Retina (tissue), 1 donor: ENCODE measurements at regions not wholly inside any gene's neighbourhood (a gene's known extent, or its start where the extent isn't known, plus 50 kb on each side); places are given as distances from the start of the nearest gene placed in this dataset.
"Not testable (repeated sequence)": the region's sequence is repeated elsewhere in the genome, so short reads cannot be mapped to it uniquely, and the experiment has no call there.

Source experiments
- DNase-seq: peaks from one replicate; pipeline ENCODE4 v3.0.0-alpha.2; 2016

DNA sequence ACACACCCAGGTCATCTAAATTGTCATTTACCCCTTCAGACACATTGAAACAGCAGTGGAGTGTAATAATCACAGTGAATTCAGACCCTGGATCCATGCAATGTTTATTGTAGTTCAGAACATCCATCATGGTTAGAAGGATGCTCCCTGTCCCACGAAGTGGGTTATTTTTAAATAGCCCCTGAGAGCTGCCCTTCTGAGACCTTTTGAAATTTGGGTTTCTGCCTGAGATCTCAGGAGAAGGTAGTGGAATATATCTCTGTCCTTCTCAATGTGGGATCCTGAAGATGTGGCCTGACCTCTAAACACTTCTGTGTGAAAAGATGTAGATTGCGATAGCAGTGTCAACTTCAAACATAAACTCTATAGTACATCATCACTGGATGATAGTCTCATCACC, 1080.6 kb downstream of the TMEM121 start:
- DNase-seq = no peak

DNA sequence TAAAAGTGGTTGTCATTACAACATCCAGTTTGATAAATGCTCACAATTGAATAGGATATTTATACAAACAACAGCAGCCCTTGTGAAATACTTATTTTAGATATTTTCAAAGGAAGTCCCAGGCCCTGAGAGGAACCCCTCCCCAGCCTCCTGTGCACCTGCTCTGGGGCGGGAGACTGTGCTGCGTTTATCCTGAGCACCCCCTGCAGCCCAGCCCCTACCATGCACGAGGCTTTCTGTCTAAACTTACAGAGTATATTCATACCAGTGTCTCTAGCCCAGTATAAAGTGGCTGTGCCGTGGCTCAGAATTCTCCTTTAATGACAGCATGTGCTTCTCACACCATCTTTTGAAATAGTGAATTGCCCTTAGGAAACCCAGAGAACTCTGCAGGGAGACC, 1084.3 kb downstream of the TMEM121 start:
- DNase-seq = no peak

DNA sequence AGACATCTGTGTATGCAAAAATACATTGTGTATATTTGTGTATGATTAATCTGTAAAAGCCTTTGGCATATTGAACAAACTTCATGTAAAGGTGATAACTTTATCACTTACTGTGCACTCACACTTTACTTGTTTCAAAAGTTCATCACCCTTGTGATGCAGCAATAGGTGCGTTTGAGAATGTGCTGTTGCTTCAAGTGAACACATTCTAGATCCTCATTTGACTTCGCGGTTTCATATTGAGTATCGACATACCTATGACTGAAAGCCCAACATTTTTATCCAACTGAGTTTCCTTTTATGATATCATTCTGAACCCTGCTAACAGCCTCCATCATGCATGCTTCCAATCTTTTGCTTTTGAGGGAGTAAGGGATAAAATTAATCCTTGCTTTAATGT, 1086.9 kb downstream of the TMEM121 start:
- DNase-seq = no peak

DNA sequence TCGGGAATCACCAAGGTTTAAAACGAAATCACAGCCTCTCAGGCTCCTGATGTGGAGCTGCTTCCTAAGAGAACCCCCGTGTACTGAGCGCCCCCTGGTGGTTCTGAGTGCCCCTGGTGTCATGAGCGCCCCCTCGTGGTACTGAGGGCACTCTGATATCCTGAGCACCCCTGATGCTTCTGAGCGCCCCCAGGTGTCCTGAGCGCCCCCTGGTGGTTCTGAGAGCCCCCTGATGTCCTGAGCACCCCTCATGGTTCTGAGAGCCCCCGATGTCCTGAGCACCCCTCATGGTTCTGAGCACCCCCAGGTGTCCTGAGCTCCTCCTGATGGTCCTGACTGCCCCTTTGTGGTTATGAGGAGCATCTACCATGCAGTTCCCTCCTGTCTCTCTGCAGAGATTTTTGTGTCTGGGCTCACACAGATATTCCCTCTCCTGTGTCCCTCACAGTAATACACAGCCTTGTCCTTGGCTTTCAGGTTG, 1092.1 kb downstream of the TMEM121 start:
- not testable (repeated sequence) for DNase-seq

DNA sequence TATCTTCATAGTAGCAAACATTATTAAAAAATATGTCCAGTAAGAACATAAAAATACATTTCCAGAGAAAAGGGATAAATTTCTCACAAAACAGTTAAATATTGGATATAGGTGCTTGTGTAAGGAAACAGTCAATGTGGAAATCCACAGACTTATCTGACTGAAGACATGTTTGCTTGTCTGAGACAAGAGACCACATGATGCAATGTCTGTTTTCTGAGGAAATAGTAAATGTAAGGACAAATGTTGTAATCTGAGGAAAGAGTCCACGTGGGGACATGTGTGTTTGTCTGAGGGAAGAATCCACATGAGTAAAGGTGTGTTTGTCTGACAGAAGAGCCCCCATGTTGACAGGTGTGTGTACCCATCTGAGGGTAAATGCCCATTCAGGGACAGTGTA, 1093.2 kb downstream of the TMEM121 start:
- no peak for DNase-seq

DNA sequence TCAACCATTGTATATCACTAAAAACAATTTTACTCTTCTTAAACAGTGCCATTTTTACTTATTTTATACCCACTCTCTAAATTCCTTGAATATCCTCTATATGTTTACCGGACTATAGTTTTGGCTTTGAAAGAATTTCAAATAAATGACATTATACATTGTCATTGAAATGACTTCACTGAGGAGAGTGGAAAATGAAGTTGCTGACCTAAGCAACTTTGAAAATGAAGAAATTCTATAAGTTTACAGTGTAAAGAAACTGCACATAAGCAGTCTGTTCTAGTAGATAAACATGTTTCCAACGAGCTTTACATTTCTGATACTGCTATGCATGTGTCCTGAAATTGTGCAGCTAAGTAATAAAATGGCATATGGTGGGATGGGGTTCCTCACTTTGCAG, 1094.0 kb downstream of the TMEM121 start:
- no peak for DNase-seq

DNA sequence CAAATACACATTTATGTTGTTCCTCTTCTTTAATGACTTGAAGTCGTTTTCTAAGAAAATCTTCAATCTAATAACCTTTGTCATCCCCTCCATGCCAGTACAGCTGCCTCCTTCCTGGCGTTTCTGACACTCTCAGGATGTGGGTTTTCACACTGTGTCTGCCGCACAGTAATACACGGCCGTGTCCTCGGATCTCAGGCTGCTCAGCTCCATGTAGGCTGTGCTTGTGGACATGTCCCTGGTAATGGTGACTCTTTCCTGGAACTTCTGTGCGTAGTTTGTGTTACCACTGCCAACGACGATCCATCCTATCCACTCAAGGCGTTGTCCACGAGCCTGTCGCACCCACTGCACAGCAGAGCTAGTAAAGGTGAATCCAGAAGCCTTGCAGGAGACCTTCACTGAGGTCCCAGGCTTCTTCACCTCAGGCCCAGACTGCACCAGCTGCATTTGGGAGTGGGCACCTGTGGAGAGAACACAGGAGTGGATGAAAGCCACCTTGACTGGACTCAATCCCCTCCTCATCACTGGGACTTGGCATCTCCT, 1095.9 kb downstream of the TMEM121 start:
- no peak for DNase-seq

DNA sequence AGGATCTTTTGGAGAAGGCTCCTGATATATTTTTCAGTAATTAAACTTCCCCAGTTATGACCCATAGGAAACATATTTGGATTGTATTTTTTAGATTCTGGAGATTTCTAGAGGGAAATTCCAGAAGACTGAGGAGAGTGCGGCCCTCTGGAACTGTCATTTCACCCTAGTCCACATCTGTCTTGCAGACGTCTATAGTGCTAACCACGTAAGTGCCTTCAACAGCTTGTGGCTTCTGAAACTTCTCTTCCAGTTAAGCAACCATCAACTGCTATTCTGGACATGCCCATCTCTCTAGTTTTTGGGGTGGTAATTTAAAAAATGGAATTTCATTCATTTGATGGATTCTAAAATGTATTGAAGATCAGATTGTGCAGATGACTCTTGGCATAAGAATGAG, 1098.8 kb downstream of the TMEM121 start:
- no peak for DNase-seq

DNA sequence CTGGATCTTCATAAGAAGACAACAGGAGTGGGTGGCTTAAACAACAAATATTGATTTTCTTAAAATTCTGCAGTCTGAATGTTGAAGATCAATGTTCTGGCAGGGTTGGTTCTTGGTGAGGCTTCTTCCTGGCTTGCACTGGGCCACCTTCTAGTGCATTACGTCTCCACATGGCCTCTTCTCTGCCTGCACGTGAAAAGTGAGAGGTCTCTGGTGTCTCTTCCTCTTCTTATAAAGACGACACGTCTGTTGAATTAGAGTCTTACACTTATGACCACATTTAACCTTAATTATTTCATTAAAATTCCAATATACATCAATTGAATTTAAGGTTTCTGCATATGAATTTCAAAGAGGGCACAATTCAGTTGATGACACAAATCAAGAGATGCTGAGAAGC, 1100.1 kb downstream of the TMEM121 start:
- not testable (repeated sequence) for DNase-seq

DNA sequence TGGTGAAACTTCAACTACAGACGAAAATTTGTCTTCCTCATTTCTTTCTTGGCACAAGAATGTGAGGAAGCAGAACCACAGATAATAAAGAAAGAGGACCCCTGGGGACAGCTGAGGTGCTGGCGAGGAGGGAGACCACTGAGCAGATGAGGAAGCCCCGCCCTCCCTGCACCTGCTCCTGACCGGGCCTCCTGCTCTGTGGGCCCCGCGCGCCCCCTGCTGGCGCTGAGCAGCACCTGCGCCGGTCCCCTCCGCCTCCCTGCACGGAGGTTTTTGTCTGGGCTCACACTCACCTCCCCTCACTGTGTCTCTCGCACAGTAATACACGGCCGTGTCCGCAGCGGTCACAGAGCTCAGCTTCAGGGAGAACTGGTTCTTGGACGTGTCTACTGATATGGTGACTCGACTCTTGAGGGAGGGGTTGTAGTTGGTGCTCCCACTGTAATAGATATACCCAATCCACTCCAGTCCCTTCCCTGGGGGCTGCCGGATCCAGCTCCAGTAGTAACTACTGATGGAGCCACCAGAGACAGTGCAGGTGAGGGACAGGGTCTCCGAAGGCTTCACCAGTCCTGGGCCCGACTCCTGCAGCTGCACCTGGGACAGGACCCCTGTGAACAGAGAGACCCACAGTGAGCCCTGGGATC, 1100.7 kb downstream of the TMEM121 start:
- not testable (repeated sequence) for DNase-seq

DNA sequence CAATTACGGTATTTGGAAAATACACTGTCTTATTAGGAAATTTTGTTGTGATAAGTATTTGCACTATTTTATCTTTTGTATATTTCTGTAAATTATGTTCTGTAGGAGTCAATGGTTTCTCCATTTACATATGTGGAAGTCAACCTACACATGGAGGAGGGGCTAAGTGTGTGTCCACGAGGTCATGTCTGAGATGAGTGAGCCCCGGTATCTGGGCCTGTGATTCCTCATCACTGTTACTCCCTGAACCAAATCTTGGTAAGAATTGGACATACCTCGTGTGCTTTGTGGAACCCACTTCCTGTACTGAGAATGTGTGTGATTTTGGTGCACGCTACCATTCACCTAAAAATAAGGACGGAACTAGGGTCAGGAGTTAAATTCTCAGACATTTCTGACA, 1105.5 kb downstream of the TMEM121 start:
- DNase-seq = no peak

DNA sequence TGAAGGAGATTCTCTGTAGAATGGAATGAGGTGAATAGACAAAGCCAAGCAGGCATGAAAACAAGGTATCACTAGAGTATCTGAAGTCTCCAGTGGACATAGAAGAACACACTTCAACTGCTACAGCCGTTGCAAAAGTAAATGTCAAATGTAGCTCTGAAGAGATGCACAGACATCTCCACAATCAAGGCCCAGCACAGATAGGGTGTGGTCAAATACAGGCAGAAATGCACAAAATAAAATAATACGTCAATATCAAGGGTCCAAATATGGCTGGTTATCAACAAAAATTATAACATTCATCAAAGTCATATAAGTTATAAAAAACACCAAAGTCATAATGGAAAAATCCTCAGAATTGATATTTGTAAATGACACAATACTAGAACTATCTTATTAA, 1107.3 kb downstream of the TMEM121 start:
- DNase-seq = no peak

DNA sequence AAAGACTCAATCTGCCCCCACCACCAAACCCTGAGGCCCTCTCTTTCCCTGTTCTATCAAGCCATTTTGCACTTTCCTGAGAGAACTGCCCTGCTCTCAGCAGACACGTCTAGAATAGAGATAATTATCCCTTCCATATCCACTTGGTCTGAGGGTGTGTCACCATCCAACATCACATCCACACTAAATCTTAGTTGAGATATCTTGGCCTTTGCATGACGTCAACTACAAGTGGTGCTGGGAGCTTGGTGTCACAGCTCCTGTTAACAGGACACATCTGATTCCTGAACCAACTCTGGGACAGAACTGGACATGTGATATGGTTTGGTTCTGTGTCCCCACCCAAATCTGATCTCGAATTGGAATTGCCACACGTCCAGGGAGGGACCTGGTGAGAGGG, 1109.2 kb downstream of the TMEM121 start:
- DNase-seq = no peak

DNA sequence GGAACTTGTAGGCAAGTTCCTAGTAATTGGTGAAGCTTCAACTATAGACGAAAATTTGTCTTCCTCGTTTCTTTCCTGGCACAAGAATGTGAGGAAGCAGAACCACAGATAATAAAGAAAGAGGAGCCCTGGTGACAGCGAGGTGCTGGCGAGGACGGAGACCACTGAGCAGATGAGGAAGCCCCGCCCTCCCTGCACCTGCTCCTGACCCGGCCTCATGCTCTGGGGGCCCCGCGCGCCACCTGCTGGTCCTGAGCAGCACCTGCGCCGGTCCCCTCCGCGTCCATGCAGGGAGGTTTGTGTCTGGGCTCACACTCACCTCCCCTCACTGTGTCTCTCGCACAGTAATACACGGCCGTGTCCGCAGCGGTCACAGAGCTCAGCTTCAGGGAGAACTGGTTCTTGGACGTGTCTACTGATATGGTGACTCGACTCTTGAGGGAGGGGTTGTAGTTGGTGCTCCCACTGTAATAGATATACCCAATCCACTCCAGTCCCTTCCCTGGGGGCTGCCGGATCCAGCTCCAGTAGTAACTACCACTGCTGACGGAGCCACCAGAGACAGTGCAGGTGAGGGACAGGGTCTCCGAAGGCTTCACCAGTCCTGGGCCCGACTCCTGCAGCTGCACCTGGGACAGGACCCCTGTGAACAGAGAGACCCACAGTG, 1112.5 kb downstream of the TMEM121 start:
- not testable (repeated sequence) for DNase-seq

DNA sequence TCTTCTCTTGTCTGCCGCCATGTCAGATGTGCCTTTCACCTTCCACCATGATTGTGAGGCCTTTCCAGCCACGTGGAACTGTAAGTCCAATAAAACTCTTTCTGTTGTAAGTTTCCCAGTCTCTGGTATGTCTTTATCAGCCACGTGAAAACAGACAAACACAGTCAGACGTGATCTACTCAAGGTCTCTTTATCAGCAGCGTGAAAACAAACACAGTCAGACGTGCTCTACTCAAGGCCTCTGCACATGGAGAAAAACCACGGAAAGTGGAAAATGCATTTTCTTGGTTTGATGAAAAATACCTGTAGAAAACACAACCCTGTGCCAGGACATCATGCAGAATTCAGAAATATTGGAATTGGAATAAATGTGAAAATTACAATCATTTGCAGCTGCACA, 1115.7 kb downstream of the TMEM121 start:
- no peak for DNase-seq

DNA sequence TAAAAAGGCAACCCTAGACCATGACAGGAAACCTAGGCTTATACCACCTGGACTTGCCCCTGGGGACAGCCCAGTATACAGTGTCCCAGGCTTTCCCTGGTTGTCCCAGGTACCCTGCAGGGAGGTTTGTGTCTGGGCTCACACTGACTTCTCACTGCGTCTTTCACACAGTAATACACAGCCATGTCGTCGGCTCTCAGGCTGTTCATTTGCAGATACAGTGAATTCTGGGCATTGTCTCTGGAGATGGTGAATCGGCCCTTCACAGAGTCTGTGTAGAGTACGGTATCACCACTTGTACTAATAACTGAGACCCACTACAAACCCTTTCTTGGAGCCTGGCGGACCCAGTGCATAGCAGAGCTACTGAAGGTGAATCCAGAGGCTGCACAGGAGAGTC, 1116.6 kb downstream of the TMEM121 start:
- DNase-seq = not testable (repeated sequence)

DNA sequence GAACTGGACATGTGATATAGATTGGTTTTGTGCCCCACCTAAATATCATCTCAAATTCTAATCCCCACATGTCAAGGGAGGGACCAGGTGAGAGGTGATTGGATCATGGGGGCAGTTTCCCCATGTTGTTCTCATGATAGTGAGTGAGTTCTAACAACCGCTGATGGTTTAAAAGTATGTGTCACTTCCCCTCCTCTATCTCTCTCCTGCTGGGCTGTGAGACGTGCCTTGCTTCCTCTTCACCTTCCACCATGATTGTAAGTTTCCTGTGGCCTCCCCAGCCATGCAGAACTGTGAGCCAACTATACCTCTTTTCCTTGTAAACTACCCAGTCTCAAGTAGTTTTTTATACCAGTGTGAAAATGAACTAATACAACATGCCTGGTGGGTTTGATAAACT, 1122.5 kb downstream of the TMEM121 start:
- DNase-seq = not testable (repeated sequence)

DNA sequence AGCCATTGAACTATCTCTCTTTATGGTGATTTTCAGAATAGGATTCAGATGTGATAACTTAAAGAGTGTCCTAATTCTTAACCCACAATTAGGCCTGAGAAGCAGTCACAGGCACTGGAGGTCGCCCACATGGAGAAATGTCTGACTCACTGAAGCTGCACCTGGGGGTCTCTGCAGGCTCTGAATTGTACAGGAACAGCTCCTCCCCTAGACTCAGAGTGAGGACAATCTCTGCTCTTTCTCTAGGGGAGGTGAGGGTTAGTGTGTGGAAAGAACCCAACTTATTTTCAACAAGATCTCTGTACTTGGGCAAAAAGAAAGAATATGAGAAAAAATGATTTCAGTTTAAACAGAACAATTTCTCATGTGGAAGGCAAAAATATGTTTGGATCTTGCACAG, 1124.6 kb downstream of the TMEM121 start:
- no peak for DNase-seq

DNA sequence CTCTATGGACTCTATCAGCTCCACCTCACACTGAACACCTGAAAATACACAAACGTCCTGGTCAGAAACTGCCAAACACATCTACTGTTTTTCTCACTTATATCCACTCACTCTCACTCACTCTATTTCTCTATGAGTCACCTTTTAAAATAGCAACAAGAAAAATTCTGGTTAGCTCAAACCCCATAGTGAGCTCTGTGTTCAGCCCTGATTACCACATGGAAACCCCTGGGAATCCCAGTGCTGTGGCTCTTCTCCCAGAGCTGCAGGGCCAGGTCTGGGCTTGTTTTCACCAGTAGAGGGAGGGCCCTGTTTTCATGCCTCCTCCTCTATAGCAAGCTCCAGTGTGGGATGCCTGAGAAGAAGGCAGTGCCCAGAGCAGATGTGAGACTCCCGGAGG, 1126.1 kb downstream of the TMEM121 start:
- DNase-seq = no peak

DNA sequence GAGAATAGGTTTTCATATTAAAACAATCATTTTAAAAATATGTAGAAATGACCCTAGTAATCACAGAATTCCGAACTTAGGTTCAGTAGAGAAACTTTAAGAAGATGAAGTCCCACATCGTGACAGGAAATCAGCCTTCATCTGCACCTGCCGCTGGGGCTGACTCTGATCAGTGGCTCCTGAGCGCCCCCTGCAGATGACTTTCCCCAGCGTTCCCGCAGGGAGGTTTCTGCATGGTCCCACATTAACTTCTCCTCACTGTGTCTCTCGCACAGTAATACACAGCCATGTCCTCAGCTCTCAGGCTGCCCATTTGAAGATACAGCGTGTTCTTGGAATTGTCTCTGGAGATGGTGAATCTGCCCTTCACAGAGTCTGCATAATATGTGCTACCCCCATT, 1131.1 kb downstream of the TMEM121 start:
- no peak for DNase-seq

DNA sequence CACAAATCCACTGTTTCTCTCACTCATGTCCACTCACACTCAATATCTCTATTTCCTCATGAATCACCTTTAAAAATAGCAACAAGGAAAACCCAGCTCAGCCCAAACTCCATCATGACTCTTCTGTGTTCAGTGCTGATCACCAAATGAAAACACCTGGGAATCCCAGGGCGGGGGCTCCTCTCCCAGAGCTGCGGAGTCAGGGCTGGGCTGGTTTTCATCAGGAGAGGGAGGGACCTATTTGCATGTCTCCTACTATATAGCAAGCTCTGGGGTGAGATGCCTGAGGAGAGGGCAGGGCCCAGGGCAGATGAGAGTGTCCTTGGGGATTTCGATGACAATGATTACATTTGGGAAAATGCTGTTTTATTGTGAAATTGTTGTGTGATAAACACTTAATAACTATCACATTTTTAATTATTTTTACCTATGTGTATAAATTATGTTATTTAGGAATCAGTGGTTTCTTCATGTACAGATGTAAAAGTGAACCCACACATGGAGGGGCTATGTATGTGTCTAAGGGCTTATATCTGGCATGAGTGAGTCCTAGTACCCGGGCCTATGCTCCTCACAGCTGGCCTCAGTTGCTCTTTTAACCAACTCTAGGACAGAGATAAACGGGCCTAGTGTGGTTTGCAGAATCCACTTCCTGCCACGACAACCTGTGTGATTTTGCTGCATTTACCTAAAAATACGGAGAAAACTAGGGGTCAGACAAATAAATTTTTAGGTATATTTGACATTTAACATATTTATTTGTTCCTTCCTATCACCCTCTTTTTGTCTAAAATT, 1131.9 kb downstream of the TMEM121 start:
- not testable (repeated sequence) for DNase-seq

DNA sequence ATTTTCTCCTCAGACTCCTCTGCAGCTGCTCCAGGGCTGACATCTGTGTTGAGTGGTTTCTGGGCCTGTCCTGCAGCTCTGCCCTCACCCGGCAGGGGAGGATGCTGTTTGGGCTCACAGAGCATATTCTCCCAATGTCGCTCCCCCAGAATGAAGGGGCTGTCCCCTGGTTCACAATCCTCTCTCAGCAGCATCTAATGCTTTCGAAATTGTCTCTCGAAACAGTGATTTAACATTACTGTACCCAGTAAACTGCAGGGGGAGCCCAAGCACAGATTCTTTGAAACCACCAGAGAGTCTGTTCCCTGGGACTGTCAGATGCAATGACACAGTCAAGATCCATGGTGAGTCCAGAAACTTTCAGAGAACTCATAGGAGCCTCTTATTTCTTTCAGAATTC, 1135.2 kb downstream of the TMEM121 start:
- DNase-seq = not testable (repeated sequence)

DNA sequence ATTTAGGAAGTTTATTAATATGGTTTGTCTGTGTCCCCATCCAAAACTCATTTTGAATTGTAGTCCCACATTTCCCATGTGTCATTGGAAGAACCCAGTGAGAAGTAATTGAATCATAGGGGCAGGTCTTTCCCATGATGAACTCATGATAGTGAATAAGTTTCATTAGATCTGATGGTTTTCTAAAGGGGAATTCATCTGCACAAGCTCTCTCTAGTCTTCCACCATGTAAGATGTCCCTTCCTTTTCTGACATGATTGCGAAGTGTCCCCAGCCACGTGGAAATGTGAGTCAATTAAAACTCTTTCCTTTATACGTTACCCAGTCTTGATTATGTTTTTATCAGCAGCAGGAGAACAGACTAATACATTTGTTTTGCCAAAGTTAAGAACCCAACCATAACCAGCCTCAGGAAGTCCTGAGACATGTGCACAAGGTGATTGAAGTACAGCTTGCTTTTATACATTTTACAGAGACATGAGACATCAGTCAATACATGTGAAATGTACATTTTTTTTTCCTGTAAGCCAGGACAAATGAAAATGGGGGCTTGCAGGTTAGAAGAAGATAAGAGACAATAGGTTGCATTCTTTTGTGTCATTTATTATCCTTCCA, 1136.7 kb downstream of the TMEM121 start:
- no peak for DNase-seq
